NT2/D1 (cell line): ENCODE measurements at regions not wholly inside any gene's neighbourhood (a gene's known extent, or its start where the extent isn't known, plus 50 kb on each side); places are given as distances from the start of the nearest gene placed in this dataset.

Experiments used
- YY1 ChIP-seq: IDR thresholded peaks from 2 replicates; pipeline ENCODE4 v1.6.1; 2011; ENCODE audit not compliant: insufficient read length, insufficient read depth
- ZNF274 ChIP-seq: IDR thresholded peaks from 2 replicates; pipeline ENCODE4 v1.6.1; 2011; ENCODE audit warnings: mild to moderate bottlenecking, low read depth, low read length

GRCh38 chr17:79558091-79558900, 52.6 kb downstream of the RBFOX3 start:
- TF ChIP-seq ZNF274 (no peak), YY1 (no peak)
